ENCODE measurements at regions not wholly inside any gene's neighbourhood (a gene's known extent, or its start where the extent isn't known, plus 50 kb on each side); places are given as distances from the start of the nearest gene placed in this dataset.
A peak's percentile ranks its signal among the peaks of the same experiment; 100 is the strongest.
"Not testable (repeated sequence)": the region's sequence is repeated elsewhere in the genome, so short reads cannot be mapped to it uniquely, and the experiment has no call there.

DNA sequence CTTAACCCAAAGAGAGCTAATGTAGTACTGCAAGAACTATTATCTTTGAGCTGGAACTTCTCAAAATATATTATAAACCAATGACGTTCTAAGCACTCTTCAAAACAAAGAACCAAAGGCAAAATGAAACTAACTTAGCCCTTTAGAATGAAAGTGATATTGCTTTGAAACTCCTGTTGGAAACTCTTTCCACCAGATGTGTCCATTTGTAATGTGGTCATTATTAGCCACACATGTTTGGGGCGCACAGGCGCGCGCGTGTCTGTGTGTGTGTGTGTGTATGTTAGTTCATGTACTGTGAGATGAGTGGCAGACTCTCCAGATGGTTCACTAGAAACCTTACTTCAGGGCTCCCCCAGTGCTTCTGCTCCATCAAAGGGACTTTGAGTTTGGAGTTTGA, 323.4 kb downstream of the BCL11A start:
- DNase-seq = no peak

DNA sequence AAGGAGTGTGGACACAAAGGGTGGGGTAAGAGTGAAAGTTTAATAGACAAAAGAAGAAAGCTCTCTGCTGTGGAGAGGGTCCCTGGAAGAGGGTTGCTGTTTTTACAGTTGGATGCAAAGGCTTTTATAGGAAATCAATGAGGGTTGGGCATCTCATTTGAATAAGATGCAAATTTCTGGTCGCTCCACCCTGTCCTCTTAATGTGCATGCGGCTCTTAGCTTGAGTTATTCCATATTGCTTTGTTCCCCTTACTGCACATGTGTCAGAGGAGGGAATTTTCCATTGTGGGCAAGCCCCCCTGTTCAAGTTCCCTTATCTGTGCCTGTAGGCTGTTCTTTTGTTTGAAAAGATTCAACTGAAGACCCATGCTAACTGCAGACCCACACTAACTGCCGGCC, 326.5 kb downstream of the BCL11A start:
- DNase-seq = no peak

DNA sequence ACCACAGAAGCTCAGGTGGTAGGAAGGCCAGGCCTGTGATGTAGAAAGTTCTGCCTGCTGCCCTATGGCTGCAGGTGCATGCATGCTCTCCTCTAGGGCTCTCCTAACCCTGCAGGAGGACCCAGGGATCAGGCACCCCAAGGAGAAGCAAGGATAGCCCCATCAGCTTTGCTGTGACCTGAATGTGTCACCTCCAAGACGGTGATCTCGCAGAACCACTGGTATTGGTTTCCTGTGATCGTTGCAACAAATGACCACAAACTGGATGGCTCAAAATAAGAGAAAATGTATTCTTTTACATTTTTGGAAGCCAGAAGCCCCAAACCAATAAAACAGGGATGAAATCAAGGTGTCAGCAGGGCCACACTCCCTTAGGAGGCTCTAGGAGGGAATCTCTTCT, 327.3 kb downstream of the BCL11A start:
- no peak for DNase-seq

DNA sequence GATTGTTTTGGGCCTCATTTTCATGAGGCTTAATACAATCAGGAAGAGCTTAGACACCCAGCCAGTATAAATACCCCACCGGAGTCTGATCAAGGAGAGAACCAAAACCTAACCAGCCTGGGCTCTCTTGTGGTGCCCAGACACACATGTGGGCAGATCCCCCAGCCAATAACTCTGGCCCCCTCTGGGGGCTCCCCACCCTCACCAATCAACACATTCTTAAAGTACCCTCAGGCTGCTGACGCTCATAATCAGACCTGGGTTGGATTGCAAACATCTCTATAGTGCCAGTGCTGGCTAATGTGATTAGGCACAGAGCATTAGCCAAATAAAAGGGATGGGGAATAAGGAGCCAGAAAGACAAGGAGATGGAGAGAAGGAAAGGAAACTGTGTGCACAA, 329.6 kb downstream of the BCL11A start:
- DNase-seq = no peak

DNA sequence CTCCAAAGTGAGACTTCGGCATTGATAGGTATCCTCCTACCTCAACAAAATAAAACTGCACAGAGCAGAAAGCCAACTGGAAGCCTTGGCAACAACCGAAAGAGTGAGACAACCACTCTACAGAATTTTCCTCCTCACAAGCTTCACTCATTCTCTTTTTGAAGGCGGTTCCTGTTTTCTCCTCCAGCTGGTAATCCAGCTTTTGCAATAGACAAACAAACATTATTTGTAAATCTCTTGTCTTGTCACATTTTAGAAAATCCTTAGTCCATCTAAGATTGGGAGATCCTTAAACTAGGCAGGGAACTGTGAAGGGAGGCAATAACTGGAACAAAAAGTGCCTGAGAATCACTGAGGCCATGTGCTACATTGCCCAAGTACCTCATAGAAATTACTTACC, 332.4 kb downstream of the BCL11A start:
- no peak for DNase-seq

DNA sequence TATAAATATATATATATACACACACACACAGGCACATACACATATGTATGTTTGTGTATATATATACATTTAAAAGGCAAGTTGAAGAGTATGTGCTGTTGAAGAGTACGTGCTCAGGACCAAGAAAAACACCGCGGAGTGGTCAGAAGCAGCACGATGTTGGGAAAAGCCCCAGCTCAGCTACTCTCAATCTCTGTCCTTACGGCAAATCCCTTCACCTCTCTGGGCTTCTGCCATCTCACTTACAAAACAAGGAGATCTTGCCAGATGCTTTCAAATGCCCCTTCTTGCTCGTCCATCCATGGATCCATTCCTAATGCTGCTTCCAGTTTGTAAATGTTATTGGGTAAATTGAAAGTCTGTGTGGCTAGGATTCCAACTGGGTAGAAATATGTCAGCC, 333.9 kb downstream of the BCL11A start:
- DNase-seq = no peak

DNA sequence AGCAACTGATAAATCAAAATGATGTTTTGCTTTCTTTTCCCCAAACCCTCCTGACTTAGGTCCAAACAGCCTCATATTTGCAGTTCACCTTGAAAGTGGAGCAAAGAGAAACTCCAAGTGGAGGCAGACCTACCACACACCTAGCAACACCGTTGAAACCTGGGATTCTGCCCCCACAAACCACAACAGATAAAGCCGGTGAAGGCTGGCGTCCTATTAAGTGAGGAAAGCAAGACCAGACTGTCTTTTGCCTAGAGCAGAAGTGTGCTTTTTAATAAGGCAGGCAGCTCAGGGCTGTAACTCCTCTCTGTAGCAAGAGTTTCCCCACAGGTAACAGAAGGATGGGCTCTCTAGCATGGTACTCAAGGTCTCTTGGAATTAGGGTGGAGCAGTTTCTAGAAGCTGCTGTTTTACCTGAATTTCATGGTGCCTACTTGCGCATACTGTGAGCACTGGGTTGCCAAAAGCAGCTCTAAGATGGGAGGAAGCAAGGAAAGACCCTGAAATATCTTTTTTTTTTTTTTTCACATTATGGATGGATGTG, 336.9 kb downstream of the BCL11A start:
- DNase-seq = no peak

DNA sequence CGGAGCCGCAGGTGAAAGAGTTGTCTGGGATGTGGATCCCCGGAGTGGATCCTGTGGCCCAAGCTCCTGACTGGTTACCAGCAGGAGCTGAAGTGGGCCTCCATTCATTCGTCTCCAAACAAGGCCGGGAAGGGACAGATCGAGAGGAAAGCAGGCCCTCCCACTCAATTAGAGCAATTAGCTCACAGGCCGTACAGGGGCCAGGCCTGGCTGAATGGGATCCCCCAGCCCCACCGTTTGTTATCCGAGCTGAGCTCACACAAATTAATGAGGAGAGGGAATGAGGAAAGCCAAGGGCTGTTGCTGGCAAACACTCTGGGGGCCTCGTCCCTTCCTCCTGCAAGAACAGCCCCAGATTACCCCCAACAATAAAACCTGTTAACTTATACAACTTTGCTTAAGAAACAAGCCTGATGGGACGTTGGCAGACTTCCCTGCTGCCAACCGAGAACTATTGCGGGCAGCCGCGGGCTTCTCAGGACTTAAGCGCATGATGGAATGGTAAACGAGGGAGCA, 338.0 kb downstream of the BCL11A start:
- no peak for DNase-seq

DNA sequence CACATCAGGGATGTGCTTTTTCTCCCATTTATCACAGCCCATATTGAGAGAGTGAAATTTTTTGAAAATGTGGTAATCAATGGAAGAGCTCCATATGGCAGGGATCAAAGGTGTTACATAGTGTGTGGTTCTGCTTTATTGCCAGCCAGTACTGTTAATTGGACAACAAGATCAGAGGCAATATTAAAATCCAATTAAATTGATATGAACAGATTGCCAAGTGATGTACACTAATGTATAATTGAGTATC, 338.9 kb downstream of the BCL11A start:
- no peak for DNase-seq

DNA sequence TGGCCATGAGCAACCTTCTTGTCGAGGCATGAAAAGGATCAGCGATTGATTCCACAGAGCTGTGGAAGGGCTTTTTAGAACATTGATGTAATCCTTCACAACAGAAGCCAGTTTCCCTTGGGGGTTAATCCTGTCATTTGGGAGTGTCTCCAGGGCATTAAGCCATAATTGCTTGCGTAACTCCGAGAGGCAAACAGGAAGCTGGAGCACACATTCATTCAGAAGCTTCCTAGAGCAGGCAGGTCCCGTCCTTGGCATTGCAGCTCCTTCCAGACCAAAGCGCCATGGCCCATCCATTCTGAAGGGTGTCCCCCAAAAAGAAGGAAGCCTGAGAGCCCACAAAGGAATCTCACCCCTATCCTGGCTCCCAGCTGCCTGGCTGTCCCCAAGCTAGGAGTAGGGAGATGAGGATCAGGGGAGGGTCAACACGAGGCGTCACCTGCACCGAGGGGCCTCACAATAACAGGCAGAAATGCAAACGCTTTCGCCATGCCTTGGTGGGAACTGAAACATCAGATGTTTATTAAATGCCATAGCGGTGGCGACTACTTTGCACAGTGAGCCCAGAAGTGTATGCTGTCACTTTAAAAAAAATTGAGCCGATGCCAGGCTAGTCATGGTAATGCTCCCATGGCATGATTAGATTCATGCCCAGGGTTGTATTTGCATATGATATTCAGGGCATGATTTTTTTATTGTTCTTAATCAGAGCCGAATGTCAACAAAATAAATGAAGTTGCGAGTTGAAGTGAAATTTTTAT, 339.4 kb downstream of the BCL11A start:
- DNase-seq = no peak

DNA sequence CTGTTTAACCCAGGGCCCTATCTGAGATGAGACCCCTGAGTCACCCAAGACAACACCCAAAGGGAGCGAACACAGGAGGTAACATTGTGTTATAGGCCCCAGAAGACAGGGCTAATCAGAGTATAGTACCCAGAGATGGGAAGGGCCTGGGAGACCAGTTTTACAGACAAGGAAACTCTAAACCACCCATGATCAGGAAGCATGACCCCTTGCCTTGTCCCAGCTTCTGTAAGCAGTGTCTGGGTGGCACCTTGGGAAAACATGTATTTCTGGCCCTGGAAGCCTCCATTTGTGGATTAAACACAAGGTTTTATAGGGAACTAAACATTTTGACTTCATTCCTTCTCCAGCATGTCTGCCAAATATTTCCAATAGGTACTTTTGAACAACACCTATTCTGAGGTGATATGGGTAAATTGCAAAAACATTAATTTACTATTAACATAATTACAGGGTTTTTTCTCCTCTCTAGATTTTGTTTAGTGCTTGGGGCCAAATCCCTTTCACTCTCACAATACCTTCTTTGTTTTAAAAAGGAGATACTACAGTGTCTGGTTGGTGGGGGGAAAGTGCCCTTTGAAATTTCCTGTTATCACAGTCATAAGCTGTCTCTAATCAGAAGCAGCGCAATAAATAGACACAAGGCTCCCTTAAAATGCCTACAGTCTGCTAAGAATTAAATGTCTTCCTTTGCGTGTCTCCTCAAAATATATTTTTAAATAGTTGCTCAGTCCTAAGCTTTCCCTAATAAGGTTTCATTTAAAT, 341.1 kb downstream of the BCL11A start:
- no peak for DNase-seq

DNA sequence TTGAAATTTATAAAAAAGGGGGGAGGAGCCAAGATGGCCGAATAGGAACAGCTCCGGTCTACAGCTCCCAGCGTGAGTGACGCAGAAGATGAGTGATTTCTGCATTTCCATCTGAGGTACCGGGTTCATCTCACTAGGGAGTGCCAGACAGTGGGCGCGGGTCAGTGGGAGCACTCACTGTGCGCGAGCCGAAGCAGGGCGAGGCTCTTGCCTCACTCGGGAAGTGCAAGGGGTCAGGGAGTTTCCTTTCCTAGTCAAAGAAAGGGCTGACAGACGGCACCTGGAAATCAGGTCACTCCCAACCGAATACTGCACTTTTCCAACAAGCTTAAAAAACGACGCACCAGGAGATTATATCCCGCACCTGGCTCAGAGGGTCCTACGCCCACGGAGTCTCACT, 364.4 kb downstream of the BCL11A start:
- not testable (repeated sequence) for DNase-seq

DNA sequence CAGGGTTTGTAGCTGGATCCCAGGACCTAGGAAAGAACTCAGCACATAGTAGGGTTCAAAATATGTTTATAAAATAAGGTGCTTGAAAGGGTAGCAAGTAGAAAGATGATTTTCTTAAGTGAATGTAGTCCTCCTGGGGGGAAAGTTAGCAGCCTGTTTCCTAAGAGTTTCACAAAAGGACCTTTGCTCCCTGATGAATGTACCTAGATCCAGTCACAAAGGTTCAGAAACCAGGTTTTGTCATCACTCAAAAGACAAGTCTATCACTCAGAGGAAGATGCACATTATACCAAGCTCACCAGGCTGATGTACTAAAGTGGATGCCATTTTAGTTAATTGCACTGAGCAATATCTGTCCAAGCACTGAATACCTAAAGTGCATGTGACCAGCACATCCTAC, 378.2 kb downstream of the BCL11A start:
- no peak for DNase-seq

DNA sequence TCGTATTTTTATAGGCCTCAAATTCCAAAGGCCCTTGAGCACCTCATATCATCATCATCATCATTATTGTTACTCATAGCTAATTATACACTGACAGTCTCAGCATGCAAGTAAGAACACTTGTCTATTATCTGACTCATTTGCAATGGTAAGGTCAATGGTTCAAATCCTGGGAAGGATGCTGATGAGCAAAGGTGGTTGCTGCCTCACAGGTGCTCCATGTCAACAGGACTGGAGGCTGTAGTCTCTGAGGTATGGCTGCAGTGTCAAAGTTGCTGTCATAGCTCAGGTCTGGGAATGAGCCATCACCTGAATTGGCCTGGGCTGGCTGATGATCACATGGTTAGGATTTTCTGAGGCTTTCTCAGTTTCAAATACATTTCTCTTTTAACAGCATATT, 379.3 kb downstream of the BCL11A start:
- DNase-seq = no peak

DNA sequence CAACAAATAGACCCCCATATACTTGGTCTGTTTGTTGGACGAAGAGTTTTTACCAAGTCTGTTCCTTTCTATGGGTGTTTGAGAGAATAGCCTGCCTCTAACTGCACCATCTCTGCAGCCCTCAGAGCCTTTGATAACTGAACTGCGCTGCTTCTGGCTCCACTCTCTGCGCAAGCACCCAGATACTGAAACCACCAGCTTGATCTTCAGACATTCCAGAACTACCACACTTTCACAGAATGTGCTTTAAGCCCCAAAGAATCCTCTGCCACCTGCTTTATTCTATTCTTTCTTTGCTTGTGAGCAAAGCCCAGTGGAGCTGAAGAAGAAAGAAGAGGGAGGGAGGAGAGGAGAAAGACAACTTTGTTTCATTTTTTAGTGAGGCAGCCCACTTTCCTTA, 380.7 kb downstream of the BCL11A start:
- no peak for DNase-seq

DNA sequence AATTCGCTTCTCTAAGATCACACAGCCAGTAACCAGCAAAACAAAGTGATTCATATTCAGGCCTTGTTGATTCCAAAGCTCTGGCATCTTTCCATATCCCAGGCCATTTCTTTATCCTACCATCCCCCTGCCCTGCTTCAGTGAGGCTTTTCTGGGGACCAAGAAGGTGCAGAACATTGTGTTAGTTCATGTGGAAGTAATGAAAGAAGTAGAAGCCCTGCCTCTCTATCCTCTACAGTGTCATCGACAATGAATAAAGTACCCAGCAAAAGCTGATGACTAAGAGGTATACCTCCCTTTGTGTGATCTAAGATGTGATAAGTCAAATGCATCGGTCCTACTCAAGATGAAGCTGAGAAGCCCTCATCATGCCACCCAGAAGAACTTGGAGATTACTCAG, 383.2 kb downstream of the BCL11A start:
- no peak for DNase-seq

DNA sequence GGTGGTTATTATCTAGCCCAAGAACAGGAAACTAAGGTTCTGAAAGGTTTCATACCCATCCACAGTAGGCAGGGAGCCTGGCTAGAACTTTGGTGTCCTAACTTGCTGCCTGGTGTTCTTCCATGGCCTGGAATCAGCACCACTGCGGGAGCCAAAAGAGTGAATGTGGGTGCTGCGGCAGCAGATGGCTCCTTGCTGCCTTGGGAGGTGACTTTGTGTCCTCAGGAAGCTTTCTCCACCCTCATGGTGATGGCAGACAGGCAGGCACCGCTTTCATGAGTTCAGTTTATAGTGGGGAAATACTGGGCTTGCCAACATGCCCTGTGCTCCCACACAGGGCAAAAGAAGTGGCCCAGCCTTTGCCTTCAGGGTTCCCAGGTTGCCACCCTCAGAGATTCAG, 385.2 kb downstream of the BCL11A start:
- DNase-seq = no peak

DNA sequence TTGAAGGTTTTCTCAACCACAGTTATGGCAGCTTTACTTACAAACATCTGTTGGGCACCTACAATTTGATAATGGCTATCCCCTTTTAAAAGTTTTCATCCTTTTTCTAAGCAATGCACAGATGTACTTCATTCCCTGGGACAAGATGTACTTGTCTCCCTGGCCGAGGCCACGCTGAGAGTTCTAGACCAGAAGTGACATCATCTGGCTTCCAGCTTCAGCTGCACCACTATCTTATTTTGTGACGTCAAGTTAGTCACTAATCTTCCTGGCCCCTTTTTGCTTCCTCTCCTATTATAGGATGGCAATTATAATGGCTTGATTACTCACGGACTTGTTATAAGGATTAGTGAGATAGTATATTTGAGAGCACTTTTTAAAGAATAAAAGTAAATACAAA, 386.4 kb downstream of the BCL11A start:
- DNase-seq = no peak

DNA sequence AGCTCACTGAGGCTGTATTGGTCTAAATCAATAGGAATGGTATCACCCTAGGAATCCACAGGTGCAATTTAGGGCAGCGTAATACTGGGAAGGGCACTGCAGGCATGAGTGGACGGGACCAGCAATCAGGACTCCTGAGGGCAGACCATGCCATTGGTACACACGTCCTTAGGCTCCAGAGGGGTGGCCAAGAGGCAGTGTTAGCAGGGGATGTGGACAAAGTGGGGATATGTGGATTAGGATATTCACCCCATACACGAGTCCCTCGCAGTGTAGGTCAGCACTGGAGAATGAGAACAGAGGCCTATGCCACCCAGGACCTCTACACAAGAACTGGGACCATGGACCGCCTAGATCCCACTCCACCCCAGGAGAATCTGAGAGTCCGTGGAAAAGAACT, 389.8 kb downstream of the BCL11A start:
- DNase-seq = no peak

DNA sequence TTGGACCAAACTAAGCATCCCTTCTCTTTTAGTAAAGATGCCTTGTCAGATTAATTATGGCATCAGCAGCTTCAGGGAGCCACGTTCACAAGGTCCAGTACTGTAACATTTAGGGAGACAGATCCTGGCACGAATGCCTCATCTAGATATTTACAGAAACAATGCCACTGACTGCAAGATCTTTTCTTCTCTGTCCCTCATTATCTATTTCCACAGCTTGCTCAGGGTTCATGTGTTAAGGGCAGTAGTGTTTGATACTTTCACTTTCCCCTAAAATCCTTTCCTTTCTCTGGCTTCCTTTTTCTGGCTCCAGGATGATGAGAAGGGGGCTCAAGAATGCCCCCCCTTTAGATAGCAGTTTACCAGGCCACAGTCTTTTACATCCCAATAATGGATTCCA, 393.9 kb downstream of the BCL11A start:
- DNase-seq = no peak

DNA sequence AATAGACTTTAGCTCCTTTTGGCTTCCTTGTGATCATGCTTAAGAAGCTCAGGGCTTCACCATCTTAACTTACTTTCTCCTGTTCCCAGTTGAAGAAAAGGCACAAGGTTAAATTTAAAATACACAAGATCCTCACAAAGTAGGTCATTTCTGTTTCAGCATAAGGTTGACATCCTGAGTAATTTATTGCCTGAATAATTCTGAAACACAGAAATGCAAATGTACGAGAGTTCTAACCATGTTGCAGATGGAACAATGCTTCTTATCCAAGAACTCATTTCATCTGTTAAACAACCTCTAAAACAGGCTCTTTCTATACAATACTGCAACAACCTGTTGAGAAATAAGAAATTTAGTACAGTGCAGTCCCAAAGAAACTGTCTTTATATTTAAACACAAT, 395.2 kb downstream of the BCL11A start:
- DNase-seq = no peak

DNA sequence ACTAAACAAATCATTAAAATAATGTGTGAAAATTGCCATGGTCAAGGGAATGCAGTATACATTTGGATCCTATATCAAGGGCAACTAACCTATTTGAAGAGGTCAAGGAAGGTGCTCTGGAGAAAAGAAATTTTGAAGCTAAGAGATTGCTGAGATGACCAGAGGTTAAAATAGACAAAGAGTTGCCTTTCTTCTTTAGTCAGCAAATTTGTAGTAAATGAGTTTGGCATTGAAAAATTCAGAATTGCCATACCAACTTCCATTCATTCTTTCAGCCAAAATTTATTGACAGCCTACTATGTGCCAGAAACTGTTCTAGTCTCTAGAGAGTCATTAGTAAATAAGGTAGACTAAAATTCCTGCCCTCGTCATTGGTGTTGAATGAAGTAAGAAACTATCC, 396.2 kb downstream of the BCL11A start:
- no peak for DNase-seq

DNA sequence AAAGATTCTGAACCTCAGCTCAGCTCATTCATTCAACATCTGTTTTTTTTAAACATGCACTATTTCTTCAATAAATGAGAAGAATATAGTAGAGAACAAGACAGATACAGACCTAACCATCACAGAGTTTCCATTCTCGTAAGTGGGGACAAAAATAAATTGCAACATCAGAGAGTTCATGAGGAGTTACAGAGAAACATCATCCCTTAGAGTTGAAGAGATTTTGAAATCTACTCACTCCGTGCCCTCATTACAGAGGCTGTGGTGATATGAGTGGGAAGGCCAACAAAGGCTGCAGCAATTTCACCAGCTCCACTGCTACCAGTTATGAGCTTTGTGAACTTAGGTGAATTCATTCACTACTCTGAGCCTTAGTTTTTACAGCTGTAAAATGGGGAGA, 399.3 kb downstream of the BCL11A start:
- no peak for DNase-seq

DNA sequence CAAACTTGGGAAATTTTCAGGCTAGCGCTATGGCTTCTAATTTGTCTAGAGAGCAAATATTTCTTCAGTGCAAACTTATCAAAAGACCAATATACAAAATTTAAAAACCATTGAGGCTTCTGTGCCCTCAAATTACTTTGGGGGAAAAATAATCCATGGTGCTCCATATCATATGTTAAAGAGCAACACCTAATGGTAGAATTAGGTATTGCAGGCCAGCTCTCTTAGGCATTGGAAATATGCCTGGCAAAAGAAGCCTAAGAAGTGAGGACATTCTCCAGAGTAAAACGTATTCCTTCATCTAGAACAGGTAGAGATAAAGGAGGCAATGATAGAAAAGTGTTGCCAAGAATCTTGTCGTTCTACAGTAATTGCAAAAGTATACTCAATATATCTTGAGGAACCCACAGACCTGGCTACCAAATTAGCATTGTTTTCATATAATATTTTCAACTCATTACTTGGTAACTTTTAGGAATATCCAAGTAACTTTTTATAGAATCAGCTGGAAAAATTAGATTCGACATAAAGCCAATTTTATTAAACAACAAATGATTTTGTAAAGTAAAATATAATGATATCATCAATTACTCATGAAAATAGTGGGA, 401.1 kb downstream of the BCL11A start:
- DNase-seq = peak in 1 of 2 donors; percentile 14
